AG10803 (cell line): ENCODE measurements at regions not wholly inside any gene's neighbourhood (a gene's known extent, or its start where the extent isn't known, plus 50 kb on each side); places are given as distances from the start of the nearest gene placed in this dataset.

Experiments
- DNase-seq: peaks from one replicate; pipeline ENCODE4 v3.0.0; 2010; ENCODE audit warnings: low read depth
- H3K4me3 ChIP-seq: 2 replicates; pipeline ENCODE4 v1.5.1; 2011; ENCODE audit warnings: mild to moderate bottlenecking, low read length, control low read depth
- TF ChIP-seq, protein P1 (sequence below): conservative IDR thresholded peaks from 2 replicates; pipeline ENCODE4 v1.5.1; 2011; ENCODE audit warnings: mild to moderate bottlenecking, low read length, control low read depth, inconsistent platforms

DNA sequence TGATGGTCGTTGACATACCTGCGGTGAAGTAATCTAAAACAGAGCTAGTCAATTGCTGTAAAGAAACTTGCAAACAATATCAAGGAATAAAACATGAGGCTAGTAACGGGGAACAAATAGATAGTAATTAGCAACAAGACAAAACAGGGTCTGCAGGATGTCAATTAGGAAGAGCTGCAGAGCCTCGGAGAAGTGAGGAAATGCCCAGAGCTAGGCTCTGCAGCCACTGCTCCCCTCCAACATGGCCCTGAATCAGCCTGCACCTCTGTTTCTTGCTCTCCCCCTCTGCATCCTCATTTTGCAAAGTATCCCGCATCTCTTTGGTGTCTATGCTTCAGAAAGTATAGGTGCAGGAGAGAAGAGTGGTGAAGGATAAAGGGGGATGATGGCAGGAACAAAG is 507.4 kb upstream of the FAT3 start:
- TF ChIP-seq, protein P1, sequence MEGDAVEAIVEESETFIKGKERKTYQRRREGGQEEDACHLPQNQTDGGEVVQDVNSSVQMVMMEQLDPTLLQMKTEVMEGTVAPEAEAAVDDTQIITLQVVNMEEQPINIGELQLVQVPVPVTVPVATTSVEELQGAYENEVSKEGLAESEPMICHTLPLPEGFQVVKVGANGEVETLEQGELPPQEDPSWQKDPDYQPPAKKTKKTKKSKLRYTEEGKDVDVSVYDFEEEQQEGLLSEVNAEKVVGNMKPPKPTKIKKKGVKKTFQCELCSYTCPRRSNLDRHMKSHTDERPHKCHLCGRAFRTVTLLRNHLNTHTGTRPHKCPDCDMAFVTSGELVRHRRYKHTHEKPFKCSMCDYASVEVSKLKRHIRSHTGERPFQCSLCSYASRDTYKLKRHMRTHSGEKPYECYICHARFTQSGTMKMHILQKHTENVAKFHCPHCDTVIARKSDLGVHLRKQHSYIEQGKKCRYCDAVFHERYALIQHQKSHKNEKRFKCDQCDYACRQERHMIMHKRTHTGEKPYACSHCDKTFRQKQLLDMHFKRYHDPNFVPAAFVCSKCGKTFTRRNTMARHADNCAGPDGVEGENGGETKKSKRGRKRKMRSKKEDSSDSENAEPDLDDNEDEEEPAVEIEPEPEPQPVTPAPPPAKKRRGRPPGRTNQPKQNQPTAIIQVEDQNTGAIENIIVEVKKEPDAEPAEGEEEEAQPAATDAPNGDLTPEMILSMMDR = no peak
- no peak overlapping the region for H3K4me3 ChIP-seq
- DNase-seq = no peak

DNA sequence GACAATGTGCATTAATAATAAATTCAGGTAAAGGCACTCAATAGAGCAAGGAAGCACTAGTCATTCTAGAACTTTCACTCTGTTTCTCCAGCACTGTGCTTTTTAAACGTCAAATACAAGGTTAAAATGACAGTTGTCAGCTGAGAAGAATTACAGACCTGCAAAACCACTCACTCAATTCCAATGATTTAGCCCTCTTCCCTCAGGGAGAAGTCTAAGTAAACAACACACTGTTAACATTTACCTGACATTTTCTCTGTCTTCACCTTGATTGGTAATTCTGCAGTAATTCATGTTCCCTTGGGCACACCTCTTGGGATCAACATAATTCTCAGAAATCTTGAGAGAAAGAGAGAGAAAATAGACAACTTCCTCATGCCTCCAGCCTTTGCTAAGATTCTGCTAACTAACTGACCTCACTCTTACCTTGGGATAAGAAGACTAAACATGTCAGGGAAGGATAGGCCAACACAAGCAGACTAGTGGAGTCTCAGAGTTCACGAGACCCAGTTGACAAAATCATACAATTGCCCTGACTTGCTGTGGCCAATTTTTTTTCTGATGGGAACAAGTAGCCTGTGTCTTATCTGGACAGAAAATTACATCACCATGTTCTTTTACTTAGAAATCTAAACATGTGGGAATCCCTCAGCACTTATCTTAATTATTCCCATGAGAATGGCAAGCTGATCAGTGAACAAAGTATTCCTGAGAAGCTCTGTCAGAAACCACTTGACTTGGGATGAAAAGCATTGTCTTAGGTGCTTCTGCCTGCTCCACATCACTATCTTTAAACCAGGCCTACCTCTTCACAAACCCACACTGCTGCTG is 516.8 kb upstream of the FAT3 start:
- TF ChIP-seq, protein P1 = no peak
- no peak for DNase-seq
- H3K4me3 ChIP-seq = no peak overlapping the region

DNA sequence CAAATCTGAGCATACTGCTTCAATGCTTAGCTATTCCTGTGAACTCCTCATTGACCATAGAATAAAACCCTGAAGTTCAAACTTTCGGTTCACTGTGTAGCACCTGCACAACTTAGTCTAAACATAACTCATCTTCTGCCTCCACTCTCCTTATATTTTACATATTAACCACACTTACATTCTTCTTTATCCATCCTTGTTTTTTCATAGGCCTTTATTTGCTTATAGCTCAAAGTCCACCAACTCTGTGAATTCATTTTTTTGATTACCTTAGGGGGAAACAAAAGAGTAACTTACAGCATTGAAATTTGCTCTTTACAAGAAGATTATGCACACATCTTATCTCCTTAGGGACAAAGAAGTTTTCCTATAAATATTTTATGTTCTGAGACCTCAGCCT is 521.6 kb upstream of the FAT3 start:
- DNase-seq = no peak
- TF ChIP-seq, protein P1 = no peak
- H3K4me3 ChIP-seq = no peak overlapping the region

DNA sequence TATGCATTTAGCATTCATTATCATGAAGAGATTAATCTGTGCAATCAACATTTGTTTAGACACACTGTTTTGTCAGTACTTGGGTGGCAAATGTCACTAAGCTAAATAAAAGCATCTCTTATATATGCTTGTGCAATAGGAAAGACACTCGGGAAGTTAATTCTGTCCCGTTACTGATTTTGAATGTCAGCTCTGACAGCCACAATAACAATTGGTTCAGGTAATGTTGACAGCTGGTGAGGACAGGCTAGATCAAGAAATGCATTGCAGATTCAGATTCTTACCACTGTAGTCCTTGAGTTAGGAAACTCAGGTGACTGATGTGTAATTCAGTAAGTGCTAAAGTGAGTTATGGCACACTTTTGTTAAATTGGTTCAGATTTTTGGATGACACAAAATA is 523.8 kb upstream of the FAT3 start:
- no peak for DNase-seq
- TF ChIP-seq, protein P1 = no peak
- no peak overlapping the region for H3K4me3 ChIP-seq

DNA sequence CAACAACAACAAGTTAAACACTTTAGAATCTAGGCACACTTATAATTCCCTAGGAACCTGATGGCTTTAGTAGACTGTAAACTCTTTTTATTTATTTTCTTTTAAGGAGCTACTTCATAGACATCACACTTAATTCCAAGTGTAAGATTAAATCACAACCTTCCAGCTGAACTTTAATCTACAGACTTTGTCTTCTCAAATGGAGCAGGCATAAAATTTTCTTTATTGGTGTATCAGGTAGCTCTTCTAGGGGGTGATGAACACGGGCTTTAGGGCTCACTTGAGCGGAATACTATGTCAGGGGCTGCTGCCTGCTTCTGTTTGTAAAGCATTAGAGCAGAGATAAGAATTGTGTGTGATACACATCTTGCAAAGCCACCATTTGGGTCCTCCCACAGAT is 525.8 kb upstream of the FAT3 start:
- TF ChIP-seq, protein P1 = no peak
- H3K4me3 ChIP-seq = no peak overlapping the region

DNA sequence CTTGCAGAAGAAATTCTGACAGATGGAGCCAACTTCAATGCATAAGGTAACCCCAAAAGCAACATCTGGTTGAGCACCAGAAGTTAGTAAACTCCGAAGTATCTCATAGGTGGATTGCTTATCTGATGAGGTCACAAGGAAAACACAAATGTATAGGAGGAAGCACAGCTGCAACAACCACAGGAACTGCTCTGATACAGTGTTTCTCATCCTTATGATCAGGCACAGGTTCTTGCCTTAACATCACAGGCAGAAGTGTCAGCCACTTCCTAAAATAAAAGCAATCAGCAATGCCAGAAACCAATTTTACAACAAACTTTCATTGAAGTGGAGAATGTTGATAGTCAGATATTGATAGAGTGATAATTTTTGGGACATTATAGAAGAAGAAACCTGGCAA is 530.3 kb upstream of the FAT3 start:
- no peak overlapping the region for H3K4me3 ChIP-seq
- no peak for DNase-seq
- TF ChIP-seq, protein P1 = no peak

More for the DNA sequence above, 525.8 kb upstream of the FAT3 start:
- DNase-seq = no peak

DNA sequence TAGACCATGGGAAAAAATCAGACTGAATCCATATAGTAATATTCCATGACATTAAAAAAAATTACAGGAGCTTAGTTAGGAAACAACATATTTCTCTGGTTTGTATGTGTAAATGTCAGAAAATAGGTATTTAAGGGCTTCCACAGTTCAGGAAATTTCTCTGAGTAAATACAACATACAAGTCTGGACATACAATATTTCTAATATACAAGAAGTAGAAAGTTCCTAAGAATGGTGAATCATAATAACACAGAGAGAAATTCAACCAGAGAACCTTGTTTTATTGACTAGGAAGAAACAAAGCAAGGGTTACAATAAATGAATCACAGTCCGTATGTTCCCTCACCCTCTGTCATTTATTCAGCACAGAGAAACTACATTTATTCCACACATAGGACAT is 532.7 kb upstream of the FAT3 start:
- TF ChIP-seq, protein P1 = no peak
- H3K4me3 ChIP-seq = no peak overlapping the region
- no peak for DNase-seq
